Natural killer cell (primary cell): ENCODE measurements at regions not wholly inside any gene's neighbourhood (a gene's known extent, or its start where the extent isn't known, plus 50 kb on each side); places are given as distances from the start of the nearest gene placed in this dataset.

ENCODE experiments used
- ATAC-seq, 3 donors: fragments of 150-1000 bp in 2 of 3; fragments of 200-7000 bp in 1 of 3; cut with Tn5 transposase; 1 replicate in 1 of 3; 2 replicates in 2 of 3; pipeline ENCODE4 v1.10.0; 2021; ENCODE audit warnings: mild to moderate bottlenecking in 2 of 3, moderate library complexity in 2 of 3
- DNase-seq, 2 donors: peaks; one replicate each; pipeline versions ENCODE4 v3.0.0 to v3.0.0-alpha.2; 2013 to 2021; ENCODE audit warnings: mixed read lengths in 1 of 2
- H3K27ac ChIP-seq: one replicate; pipeline ENCODE4 v1.5.1; 2013; ENCODE audit warnings: mild to moderate bottlenecking, low read length
- H3K27me3 ChIP-seq: one replicate; pipeline ENCODE4 v1.6.1; 2013; ENCODE audit warnings: low read length; ENCODE audit not compliant: control insufficient read depth, insufficient read depth
- H3K36me3 ChIP-seq: one replicate; pipeline ENCODE4 v1.6.1; 2013; ENCODE audit warnings: low read length; ENCODE audit not compliant: control insufficient read depth, insufficient read depth
- H3K4me1 ChIP-seq: one replicate; pipeline ENCODE4 v1.6.1; 2013; ENCODE audit warnings: low read length; ENCODE audit not compliant: control insufficient read depth, insufficient read depth
- H3K4me3 ChIP-seq: one replicate; pipeline ENCODE4 v1.5.1; 2013; ENCODE audit warnings: low read length
- H3K9me3 ChIP-seq: one replicate; pipeline ENCODE4 v1.6.1; 2013; ENCODE audit warnings: low read length; ENCODE audit not compliant: control insufficient read depth, insufficient read depth
- H3K27ac Mint-ChIP-seq, 2 donors: one replicate each; pipeline ENCODE4 v1.8.0; 2022; ENCODE audit warnings: mild to moderate bottlenecking in 2 of 2, mixed read lengths in 2 of 2, moderate library complexity in 1 of 2
- H3K27me3 Mint-ChIP-seq, 2 donors: one replicate each; pipeline ENCODE4 v1.8.0; 2022; ENCODE audit warnings: low read depth in 2 of 2, mixed read lengths in 2 of 2
- H3K36me3 Mint-ChIP-seq: one replicate; pipeline ENCODE4 v1.8.0; 2022; ENCODE audit warnings: mixed read lengths
- H3K4me1 Mint-ChIP-seq, 2 donors: one replicate each; pipeline ENCODE4 v1.8.0; 2022; ENCODE audit warnings: mixed read lengths in 2 of 2
- H3K4me3 Mint-ChIP-seq: one replicate; pipeline ENCODE4 v1.8.0; 2022; ENCODE audit warnings: mild to moderate bottlenecking, moderate library complexity, mixed read lengths
- H3K9me3 Mint-ChIP-seq, 2 donors: one replicate each; pipeline ENCODE4 v1.8.0; 2022; ENCODE audit warnings: mixed read lengths in 2 of 2
- CTCF ChIP-seq: fragments of 200-600 bp; IDR thresholded peaks from one replicate; pipeline ENCODE4 v1.8.0; 2022; ENCODE audit warnings: antibody characterized with exemption
- WGBS: methylation state at CpG from one replicate; pipeline ENCODE4 v1.1.7; 2013; ENCODE audit warnings: missing lambda C conversion rate; ENCODE audit not compliant: insufficient coverage; 5-methylcytosine and 5-hydroxymethylcytosine counted together
- intact Hi-C: fragments of 100-400 bp; cut with micrococcal nuclease; formaldehyde crosslinking; loops from one replicate; pipeline ENCODE4 v1.14.2; 2022

DNA sequence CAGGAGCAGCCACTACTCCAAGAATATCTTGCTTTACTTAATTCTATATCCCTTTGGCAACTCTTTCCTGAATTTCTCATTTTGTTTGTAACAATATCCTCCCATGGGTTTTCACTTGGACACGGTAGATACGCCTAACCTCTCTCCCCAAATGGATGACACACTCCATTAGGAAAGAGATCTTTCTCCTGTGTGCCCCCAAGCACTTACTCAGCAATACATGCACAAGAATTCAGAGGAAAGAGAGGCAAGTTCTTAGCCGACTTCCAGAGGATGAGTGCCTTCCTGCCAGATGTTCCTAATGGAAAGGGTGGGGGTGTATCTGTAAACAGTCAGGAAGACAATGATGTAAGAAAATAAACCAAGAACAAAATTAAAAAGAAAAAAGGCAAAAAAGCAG lies 844.5 kb downstream of the NLGN4Y start:
- H3K9me3 Mint-ChIP-seq, result peaks cover 0 to 6% of the 10 kb centered on the region in 2 donors
- no peak overlapping the region for H3K4me3 Mint-ChIP-seq
- no peaks in the 10 kb centered on the region for H3K4me1 Mint-ChIP-seq
- ATAC-seq (no peak), DNase-seq (no peak)
- no peaks in the 10 kb centered on the region for H3K36me3 Mint-ChIP-seq
- H3K27me3 Mint-ChIP-seq, result peaks cover 0 to 3% of the 10 kb centered on the region in 2 donors
- Histone ChIP-seq H3K36me3 (no peaks in the 10 kb centered on the region), H3K9me3 (no peaks in the 10 kb centered on the region), H3K4me1 (no peaks in the 10 kb centered on the region), H3K27ac (no peak overlapping the region), H3K27me3 (no peaks in the 10 kb centered on the region), H3K4me3 (no peak overlapping the region)
- H3K27ac Mint-ChIP-seq, result no peak overlapping the region
- intact Hi-C loops, result no loop called here
- no peak for TF ChIP-seq CTCF
- 100% methylated on average over 2 of the region's 3 CpGs for WGBS

DNA sequence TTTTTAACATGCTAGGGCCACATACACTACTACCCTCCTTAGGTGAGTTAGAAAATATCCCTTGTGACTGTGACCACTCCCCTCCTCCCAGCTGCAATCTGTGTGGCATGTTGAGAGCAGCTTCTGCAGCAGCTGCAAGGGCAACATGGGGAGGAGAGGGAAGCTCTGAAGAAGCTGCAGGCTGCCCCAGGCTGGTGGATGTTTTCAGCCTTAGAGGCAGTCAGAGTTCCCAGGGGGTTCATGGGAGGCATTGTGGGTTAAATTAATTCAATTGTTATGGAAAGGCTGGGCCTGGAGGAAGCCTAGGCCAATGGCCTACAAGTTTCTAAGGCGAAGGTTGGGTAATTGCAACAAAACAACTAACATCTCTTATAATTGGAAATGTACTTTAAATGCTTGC lies 860.8 kb downstream of the NLGN4Y start:
- Histone ChIP-seq H3K36me3 (no peaks in the 10 kb centered on the region), H3K9me3 (no peaks in the 10 kb centered on the region), H3K4me1 (no peaks in the 10 kb centered on the region), H3K4me3 (no peak overlapping the region), H3K27ac (no peak overlapping the region), H3K27me3 (no peaks in the 10 kb centered on the region)
- Mint-ChIP-seq H3K27ac (no peak overlapping the region), H3K4me3 (no peak overlapping the region), H3K36me3 (no peaks in the 10 kb centered on the region), H3K4me1 (no peaks in the 10 kb centered on the region), H3K9me3 (peaks cover 0 to 3% of the 10 kb centered on the region in 2 donors), H3K27me3 (no peaks in the 10 kb centered on the region)
- DNase-seq (no peak), ATAC-seq (no peak)
- intact Hi-C loops, result no loop called here
- no CpG with 5 or more reads among the region's 1 CpG for whole genome bisulfite sequencing
- no peak for TF ChIP-seq CTCF

GRCh38 chrY:15397556-15398280 lies 873.4 kb downstream of the NLGN4Y start:
- no peaks in the 10 kb centered on the region for H3K36me3 Mint-ChIP-seq
- Histone ChIP-seq H3K4me1 (no peaks in the 10 kb centered on the region), H3K27ac (no peak overlapping the region), H3K9me3 (no peaks in the 10 kb centered on the region), H3K27me3 (no peaks in the 10 kb centered on the region), H3K36me3 (no peaks in the 10 kb centered on the region), H3K4me3 (no peak overlapping the region)
- WGBS, result 100% methylated on average over 1 of the region's 1 CpG
- intact Hi-C loops, result no loop called here
- no peak for DNase-seq
- no peak for ATAC-seq
- no peak for TF ChIP-seq CTCF
- no peak overlapping the region for H3K27ac Mint-ChIP-seq
- H3K9me3 Mint-ChIP-seq, result no peaks in the 10 kb centered on the region
- no peaks in the 10 kb centered on the region for H3K4me1 Mint-ChIP-seq
- no peaks in the 10 kb centered on the region for H3K27me3 Mint-ChIP-seq
- H3K4me3 Mint-ChIP-seq, result no peak overlapping the region

- Histone ChIP-seq H3K36me3 (no peaks in the 10 kb centered on the region), H3K27ac (no peak overlapping the region), H3K4me3 (no peak overlapping the region), H3K9me3 (no peaks in the 10 kb centered on the region), H3K4me1 (no peaks in the 10 kb centered on the region), H3K27me3 (no peaks in the 10 kb centered on the region)
- H3K27me3 Mint-ChIP-seq, result peaks cover 0 to 2% of the 10 kb centered on the region in 2 donors
- no CpG with 5 or more reads among the region's 2 CpGs for WGBS
- H3K36me3 Mint-ChIP-seq, result no peaks in the 10 kb centered on the region
- intact Hi-C loops, result no loop called here
- H3K4me1 Mint-ChIP-seq, result no peaks in the 10 kb centered on the region
- DNase-seq (no peak), ATAC-seq (no peak)
- no peak overlapping the region for H3K4me3 Mint-ChIP-seq
- no peak overlapping the region for H3K27ac Mint-ChIP-seq
- TF ChIP-seq CTCF, result no peak
- peaks cover 0 to 3% of the 10 kb centered on the region in 2 donors for H3K9me3 Mint-ChIP-seq
These were observed 878.1 kb downstream of the NLGN4Y start for GRCh38 chrY:15402451-15402850.
